Fibroblast of peridontal ligament (primary cell): ENCODE measurements at regions not wholly inside any gene's neighbourhood (a gene's known extent, or its start where the extent isn't known, plus 50 kb on each side); places are given as distances from the start of the nearest gene placed in this dataset.

Experiments
- DNase-seq: peaks from one replicate; pipeline ENCODE4 v3.0.0-alpha.2; 2010; ENCODE audit errors: extremely low read depth

DNA sequence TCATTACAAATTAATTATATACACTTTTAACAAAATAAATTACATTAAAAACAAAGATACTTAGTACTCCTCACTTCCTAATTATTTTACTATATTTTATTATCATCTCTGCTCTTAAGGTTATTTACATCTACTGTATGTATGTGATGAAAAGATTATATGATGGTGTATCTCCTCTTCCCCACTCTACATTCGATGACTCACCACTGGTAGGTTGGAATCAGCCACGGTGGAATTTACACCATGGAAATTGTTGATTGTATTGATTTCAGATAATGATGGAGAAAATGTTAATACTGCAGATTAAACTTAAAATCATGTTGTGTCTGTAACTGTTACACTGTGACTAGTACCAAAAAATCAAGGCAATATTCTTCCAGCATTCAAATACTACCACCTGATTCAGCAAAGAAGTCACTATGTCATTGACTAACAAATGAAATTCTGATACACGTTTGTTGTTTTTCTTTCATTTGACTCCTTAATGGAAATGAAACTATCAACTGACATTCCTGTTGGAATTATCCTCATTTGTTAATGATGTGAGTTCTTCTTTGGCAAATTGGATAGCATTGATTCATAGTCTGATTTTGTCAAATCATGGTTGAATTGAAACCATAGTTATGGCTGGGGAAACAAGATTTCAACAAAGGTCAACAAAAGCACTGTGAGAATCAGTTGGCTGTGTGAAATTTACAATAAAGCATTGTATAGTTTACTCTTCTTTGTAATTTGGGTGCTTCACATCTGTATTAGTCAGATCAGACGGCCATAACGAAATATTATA lies 69.0 kb upstream of the NLK start:
- no peak for DNase-seq

DNA sequence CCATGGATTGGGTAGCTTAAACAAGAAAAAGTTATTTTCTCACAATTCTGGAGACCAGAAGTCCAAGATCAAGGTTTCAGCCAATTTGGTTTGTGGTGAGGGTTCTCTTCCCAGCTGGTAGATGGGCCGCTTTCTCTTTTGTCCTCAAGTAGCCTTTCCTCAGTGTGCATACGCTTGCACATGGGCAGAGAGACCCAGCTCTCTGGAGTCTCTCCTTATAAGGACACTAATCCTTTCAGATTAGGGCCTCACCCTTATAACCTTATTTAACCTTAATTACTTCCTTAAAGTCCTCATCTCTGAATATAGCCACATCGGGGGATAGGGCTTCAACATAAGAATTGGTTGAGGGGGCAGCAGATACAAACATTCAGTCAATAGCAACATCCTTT lies 68.4 kb upstream of the NLK start:
- DNase-seq: no peak

DNA sequence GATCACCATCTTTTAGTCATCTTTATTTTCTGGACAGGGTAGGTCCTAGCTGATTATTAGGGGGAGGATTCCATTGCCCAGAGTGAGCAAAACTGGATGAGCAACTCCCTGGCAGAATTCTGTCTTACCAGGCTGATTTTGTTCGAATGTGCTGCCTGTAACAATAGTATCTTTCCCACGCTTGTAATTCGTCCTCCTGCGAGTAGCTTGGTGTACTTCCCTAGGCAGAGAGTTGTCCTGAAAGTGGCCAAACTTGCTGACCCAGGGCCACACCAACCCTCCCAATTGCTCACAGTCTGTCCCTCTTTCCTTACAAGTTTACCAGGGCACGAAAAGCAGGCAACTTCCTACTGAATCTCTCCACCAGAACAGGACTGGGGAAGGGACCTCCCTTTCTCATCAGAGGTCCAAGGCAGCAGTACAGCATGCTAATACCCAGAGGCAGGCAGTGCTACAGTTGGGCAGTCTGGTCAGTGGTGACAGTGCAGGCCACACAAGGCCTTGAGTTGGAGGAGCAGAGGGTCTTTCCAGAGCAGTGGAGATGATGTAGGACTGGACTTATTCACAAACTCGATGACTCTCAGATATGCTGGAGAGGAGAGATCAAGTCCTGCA lies 67.8 kb upstream of the NLK start:
- no peak for DNase-seq

DNA sequence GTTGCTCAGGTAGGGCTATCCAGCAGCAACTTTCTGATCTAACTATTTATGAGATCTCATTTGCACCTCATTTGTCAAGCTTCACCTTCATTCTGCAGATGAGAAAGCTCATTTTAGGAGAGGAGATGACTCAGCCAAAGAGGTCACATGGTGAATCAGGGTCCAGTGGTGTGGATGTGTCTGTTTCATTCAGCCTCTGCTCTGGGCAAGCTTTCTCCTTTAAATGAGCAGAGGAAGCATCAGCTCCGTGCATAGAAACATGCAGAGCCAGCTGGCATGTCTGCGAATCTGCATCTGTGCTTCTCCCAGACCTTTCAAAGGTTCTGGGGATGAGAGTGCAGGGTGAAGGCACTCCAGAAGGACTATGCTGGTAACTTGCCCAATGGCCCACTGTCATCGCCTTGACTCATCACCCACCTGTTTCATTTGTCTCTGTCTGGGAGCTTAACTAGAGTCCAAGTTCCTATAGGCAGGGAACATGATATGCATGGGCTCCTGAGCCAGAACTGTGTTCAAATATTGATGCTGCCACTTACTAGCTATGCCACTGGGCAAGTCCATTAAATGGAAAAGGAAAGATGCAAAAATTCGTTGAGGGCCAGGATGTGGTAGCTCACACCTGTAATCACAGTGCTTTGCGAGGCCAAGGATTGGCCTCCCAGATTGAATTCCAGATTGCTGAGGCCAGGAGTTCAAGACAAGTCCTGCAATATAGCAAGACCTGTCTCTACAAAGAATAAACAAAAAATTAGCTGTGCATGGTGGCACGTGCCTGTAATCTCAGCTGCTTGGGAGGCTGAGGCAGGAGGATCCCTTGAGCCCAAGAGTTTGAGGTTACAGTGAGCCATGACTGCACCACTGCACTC lies 67.1 kb upstream of the NLK start:
- no peak for DNase-seq

DNA sequence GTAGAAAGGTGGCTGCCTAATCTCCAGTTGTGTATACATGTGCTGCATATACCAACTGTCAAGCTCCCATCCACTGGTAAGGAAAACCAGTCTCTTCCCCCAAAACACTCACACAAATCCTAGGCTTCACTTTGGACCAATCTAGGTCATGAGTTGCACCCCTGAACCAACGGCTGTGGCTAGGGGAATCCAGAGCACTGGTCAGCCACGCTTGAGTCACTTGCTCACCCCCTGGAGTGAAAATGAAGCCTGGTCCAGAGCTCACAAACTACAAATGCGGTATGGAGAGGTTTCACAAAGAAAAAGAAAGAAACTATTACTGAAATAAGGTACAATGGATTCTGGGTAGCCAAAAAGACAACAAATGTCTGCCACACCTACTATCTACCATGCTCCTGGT lies 66.1 kb upstream of the NLK start:
- DNase-seq: no peak

DNA sequence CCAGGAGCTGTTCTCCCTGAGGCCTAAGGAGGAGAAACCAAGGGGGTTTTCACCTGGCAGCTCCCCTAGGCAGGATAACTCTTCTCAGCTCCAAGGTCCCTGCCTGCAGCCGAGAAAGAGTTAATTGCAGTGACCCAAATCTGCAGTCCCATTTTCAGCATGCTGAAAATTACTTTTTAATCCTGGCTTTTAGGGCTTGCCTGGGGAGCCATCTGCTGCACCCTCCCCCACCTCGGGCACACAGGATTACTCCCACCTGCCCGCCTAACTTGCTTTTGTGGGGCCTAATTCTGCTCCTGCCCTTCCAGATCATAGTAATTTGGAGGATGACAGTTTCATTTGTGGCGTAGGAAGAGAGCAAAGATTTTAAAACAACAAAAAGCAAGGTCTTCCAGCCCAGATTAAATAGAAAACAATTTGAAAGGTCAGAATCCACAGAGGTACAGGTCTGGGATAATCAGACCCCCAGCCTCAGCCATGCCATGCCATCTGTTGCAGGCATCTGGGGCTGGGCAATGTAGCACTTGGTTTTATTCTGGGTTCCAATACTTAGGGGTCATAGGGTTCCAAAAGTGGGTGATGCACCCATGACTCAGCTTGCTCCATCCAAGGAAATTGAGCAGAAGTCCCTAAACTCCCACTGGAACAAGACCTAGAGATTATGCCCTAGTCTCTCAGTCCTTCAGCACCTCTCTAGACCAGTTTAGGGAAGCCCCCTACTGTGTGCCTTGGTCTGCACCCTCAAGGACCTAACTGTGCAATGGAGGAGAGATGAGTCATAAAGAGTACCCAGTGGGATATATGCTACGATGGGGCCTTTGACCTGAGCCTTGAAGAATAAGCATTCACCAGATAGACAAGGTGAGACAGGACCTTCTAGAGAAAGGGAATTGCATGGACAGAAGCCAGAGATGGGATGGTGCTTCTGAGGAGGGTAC lies 64.5 kb upstream of the NLK start:
- DNase-seq: no peak

DNA sequence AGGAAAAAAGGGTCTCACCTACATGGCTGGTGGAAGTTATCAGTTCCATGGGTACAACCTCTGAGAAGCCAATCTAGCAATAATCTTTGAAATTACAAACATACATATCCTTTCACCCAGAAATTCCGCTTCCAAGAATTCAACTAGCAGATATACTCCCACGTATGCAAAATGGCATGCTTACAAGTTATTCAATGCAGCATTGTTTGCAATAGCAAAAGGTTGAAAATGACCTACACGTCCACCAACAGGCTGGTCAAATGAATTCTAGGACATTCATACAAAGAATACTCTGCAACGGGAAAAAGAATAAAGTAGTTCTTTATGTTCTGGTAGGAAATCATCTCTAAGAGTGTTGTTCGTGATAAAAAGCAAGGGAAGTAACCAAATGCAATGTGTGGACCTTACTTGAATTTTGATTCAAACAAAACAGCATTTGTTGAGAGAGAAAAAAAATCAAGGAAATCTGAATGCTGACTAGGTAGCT lies 63.7 kb upstream of the NLK start:
- DNase-seq: no peak

DNA sequence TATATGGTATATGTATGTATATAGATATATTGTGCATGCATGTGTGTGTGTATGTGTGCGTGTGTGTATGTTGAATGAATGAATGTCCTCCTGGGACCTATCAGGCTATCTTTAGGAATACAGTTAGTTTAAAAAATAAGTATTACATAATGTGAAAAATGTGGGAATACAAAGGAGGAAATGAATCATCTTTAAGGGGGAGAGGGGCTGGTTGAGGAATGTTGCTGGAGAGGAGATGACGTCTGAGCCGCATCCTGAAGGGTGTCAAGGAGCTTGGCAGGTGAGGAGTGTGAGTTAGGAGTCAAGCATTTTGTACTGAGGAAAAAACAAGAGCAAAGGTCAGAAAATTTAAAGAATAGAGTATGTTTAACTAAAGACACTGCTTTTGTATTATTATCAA lies 62.4 kb upstream of the NLK start:
- DNase-seq: peak; percentile 1

DNA sequence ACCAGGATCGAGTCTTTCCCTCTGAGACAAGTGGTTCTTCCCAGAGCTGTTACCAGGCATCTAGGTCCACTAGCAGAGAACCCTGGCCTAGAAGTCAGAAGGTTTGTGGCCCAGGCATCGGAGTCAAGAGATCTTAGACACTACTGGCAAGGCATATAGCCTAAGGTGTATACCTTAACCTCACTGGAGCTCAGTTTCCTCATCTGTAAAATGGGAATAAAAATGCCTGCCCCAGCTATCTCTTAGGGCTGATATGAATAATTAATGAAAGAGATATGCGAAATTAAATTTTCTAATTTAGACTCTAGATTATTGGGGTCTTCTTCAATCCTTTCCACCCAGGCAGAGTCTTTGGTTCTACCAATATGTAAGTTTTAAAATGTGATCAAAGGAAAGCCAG lies 60.5 kb upstream of the NLK start:
- DNase-seq: no peak

DNA sequence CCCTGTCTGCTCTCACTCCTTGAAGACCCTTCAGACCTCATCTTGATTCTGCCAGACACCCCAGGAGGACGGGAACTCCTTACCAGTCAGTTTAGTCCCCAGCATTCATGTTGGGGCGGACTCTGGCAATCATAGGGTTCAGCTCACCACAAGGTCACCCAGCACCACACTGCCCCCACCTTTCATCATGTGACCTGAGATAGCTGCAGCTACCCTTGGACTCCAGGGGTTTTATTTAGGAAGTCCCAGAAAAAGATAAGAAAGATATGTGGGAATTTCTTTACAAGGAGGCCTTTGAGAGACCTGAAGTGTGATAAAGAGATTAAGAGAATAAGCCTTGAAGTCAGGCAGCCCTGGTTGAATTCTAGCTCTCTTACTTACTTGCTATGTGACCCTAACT lies 59.8 kb upstream of the NLK start:
- no peak for DNase-seq

DNA sequence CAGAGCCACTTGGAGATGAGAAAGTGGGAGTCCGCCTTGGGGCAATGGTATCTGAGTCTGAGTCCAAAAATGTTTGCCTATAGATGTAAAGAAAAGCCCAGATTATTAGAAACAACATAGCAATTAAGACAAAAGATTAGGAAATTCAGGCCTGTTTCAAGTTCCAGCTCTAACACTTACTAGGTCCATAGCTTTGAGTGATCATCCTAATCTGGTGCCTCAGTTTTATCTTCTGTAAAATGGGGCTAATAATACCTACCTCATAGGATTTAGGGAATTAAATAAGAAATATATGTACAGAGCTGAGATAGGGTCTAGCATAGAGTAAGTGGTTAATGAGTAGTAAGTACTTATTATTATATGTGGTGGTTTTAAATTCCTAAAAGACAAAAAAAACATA lies 58.6 kb upstream of the NLK start:
- DNase-seq: no peak

DNA sequence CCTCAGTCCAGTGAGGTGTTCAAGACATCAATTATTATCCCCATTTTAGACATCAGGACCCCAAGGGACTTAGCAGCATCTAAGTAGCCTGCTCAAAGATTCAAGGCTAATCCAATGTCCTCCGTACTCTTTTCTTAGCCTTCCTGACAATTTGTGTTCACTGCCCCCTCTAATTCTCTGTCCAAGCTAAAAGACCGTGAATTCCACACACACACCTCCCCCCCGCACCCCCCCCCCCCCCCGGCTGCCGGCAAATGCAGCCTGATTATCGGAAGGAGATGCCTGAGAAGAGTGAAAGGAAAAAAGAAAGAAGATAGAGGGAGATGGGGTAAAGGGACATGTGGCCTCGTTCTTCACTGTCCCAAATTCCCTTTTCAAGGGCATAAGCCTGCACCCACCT lies 58.1 kb upstream of the NLK start:
- no peak for DNase-seq

DNA sequence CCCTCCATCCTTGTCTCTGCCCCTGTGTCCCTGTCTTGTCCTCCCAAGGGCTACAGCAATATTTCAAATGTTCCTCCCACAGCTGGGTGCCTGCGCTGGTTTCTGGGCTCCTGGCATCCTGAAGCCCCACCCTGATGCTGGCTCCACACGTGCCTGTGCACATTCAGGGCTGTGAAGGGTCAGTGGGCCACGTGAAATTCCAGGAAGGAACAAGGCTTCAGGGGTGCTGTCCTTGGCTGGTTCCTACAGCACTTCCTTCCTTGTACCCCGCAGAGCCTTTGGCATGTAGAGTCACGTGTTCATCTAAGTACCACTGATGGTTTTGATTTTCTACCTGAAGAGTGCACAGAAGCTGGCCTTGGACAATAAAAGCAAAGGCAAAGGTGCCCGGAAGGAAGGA lies 57.7 kb upstream of the NLK start:
- DNase-seq: no peak

DNA sequence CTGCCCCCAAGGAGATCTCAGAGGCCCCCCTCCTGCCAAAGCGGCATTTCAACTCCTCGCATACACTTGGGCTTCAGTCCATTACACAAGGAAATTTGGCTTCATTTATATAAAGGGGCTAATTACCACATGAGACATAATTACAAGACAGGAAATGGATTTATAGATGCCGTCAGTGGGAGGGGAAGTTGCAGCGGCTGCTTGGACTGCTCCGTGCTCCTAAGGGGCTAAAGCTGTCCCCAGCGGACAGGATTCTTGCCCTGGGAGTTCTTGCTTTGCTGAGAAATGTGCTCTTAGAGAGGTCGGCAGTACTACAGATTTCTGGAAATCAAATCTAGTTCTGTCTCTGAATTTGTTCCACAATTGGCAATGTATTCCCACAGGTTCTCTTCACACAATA lies 57.2 kb upstream of the NLK start:
- DNase-seq: no peak

DNA sequence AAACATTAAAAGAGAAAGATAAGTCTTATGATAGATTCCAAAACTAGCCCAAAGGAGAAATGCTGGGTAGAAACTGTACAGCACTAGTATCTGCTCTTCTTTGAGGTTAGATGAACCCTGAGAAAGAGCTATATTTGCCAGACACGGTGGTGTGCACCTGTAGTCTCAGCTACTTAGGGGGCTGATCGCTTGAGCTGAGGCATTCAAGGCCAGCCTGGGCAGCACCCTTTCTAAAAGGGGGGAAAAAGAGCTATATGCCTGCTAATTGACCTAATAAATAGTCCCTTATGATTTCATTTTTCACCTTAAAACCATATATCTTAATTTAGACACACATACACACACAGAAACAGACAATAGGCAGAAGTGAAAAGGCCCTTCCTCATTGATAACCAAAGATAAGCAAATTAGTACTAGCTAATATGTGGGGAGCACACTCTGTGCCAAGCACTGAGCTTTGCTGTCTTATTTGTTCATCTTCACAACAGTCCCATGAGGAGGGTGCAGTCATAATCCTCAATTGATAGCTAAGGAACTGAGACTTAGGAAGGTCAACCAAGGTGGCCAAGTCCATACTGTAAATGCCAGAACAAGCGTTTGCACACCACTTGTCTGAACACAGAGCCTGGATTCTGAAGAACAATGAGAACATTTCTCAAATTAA lies 56.6 kb upstream of the NLK start:
- no peak for DNase-seq

DNA sequence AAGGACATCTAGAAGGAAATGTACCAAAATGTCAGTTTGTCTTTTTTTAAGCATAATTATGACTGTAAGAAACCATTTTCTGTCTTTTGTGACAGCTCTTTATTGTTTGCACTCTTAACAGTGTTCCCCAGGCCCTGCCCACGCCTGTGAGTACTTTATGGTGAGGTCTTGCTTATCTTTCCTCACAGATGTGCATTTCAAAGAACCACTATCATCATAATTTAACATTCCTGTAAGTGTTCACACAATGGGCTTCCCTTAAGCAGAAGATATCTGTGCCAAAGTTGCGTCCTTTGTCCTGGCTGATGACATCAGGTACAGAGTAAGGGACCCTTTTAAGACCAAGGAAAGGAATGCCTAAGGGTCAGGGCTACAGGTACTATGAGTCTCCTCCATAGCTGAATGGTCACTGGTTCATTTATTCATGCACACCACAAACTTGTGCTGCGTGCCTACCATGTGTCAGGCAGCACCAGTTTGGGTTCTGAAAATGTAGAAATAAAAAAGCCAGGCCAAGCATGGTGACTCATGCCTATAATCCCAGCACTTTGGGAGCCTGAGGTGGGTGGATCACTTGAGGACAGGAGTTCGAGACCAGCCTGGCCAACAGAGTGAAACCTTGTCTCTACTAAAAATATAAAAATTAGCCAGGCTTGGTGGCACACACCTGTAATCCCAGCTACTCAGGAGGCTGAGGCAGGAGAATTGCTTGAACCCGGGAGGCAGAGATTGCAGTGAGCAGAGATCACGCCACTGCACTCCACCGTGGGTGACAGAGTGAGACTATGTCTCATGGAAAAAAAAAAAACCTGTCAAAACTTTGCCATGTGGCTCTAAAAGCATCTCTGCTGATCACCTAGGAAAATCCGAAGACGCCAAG lies 55.4 kb upstream of the NLK start:
- DNase-seq: no peak

DNA sequence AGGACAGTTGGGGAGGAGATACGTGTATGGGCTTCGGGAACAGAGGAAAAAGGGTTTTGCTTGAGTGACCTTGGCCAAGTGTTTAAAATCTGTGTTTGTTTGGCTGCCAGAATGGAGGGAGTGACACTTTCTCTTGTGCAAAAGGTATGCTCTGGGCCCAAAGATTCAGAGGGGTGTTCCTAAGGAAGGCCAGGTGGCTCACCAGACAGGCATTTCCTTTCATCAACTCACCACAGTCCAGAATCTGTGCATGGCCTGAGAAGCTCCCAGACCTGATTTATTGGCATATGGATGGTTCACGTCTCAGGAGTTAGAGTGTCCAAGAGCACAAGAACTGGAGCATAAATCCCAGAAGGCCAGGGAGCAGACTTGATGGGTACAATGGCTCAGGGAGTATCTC lies 53.4 kb upstream of the NLK start:
- DNase-seq: no peak

DNA sequence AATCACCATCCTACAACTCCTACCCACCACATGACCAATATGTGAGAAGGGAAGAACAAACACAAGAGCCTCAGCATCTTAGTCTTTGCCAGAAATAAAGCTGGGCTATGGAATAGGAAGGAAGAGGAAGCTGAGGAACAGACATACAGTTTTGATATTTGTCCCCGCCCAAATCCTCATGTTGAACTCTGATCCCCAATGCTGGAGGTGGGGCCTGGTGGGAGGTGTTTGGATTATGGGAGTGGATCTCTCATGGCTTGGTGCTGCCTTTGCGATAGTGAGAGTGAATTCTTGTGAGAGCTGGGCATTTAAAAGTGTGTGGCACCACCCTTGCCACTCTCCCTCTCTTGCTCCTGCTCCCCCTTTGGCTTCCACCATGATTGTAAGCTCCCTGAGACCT lies 52.4 kb upstream of the NLK start:
- DNase-seq: no peak

DNA sequence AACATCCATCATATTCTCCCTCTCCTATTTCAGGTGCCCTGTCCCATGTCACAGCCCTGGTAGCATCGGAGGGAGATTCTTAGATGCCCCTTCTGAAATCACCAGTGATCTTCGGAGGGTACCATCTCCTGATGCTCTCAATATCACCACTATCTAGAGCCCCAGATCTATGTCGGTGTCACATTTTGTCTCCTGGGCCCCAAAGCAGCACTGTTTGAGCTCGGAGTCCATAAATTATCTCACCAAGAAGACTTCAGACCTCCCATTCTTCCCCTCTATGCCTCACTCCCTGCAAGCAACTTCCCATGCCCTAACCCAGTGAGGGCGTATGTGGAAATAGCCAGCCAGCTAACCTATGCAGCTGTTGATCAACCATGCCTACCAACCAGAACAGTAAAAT lies 51.5 kb upstream of the NLK start:
- DNase-seq: no peak

DNA sequence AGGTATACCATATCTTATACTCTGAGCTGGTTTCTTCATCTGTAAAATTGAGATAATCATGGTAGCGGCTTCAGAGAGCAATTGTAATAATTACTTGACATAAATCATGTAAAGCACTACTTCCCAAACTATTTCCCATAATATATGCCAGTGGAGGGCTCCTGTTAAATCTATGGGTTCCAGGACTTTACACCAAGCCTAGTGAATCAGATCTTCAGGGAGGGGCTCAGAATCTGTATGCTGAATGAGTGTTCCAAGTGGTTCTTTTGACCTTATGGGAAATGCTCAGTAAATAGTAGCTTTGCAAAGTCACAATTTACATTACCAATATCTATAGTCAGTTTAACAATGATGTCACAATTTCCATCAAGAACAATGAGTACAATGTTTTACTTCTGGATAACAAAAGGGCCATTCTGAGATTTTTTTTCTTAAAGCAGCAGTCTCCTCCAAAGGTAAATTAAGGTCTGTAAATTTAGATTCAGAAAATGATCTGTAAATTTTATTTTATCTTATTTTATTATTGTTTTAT lies 50.9 kb upstream of the NLK start:
- no peak for DNase-seq
